IMR-90 (cell line): ENCODE measurements at regions not wholly inside any gene's neighbourhood (a gene's known extent, or its start where the extent isn't known, plus 50 kb on each side); places are given as distances from the start of the nearest gene placed in this dataset.

Experiments used
- ATAC-seq: fragments of 200-7000 bp; cut with Tn5 transposase; 2 replicates; pipeline ENCODE4 v1.9.1; 2020; ENCODE audit warnings: low read depth, mild to moderate bottlenecking, moderate library complexity
- BruUV-seq: library from RNA; stranded (reverse); fragments of 400-500 nt; replicated peaks from 2 replicates; lab custom pipeline; 2021; lab: Mats Ljungman, UMichigan
- CTCF ChIA-PET: fragments of 300-600 bp; formaldehyde crosslinking; extraction: SDS; loops from one replicate; lab custom pipeline; 2021; ENCODE audit warnings: antibody characterized with exemption; lab: Yijun Ruan, JAX
- POLR2A ChIA-PET: fragments of 300-600 bp; sonication (Branson Sonifier 250); formaldehyde crosslinking; loops from one replicate; lab custom pipeline; 2022; ENCODE audit warnings: antibody characterized with exemption; ENCODE audit not compliant: unreplicated experiment; lab: Charles Lee
- DNase-seq: peaks from one replicate; pipeline ENCODE4 v3.0.0; 2013
- H2AFZ ChIP-seq: replicated peaks from 2 replicates; pipeline ENCODE3; 2013; ENCODE audit warnings: low read length, mild to moderate bottlenecking; ENCODE audit not compliant: poor library complexity
- H2AK5ac ChIP-seq: 2 replicates; pipeline ENCODE4 v1.6.1; 2013; ENCODE audit warnings: low read depth, low read length, inconsistent platforms
- H2AK9ac ChIP-seq: replicated peaks from 2 replicates; pipeline ENCODE3; 2013; ENCODE audit warnings: mild to moderate bottlenecking, low read depth, low read length, moderate library complexity; ENCODE audit not compliant: poor library complexity
- H2BK120ac ChIP-seq: 2 replicates; pipeline ENCODE4 v1.6.1; 2013; ENCODE audit warnings: low read depth, low read length, inconsistent platforms
- H2BK15ac ChIP-seq: 3 replicates; pipeline ENCODE4 v1.6.1; 2013; ENCODE audit warnings: low read depth, low read length, inconsistent platforms
- H2BK20ac ChIP-seq: 2 replicates; pipeline ENCODE4 v1.6.1; 2013; ENCODE audit warnings: low read depth, mild to moderate bottlenecking, inconsistent platforms, low read length, moderate library complexity
- H2BK5ac ChIP-seq: 2 replicates; pipeline ENCODE4 v1.6.1; 2013; ENCODE audit warnings: mild to moderate bottlenecking, low read depth, low read length, inconsistent platforms; ENCODE audit not compliant: poor library complexity, severe bottlenecking
- H3K14ac ChIP-seq: replicated peaks from 2 replicates; pipeline ENCODE4 v1.6.1; 2013; ENCODE audit warnings: low read depth, low read length, inconsistent platforms
- H3K18ac ChIP-seq: 2 replicates; pipeline ENCODE4 v1.6.1; 2013; ENCODE audit warnings: low read depth, low read length, control low read depth
- H3K23ac ChIP-seq: 2 replicates; pipeline ENCODE4 v1.6.1; 2013; ENCODE audit warnings: low read depth, low read length, inconsistent platforms
- H3K27ac ChIP-seq: 2 replicates; pipeline ENCODE4 v1.5.1; 2013; ENCODE audit warnings: mild to moderate bottlenecking, control low read depth, low read length; ENCODE audit not compliant: insufficient read depth
- H3K27me3 ChIP-seq: 2 replicates; pipeline ENCODE4 v1.6.1; 2013; ENCODE audit warnings: low read length; ENCODE audit not compliant: control insufficient read depth, insufficient read depth
- H3K36me3 ChIP-seq: 2 replicates; pipeline ENCODE4 v1.6.1; 2013; ENCODE audit warnings: low read length, mixed read lengths; ENCODE audit not compliant: control insufficient read depth, insufficient read depth
- H3K4ac ChIP-seq: 2 replicates; pipeline ENCODE4 v1.6.1; 2013; ENCODE audit warnings: low read depth, low read length, inconsistent platforms
- H3K4me1 ChIP-seq: 2 replicates; pipeline ENCODE4 v1.6.1; 2013; ENCODE audit warnings: low read length, mixed read lengths; ENCODE audit not compliant: control insufficient read depth, insufficient read depth
- H3K4me2 ChIP-seq: 2 replicates; pipeline ENCODE4 v1.6.1; 2013; ENCODE audit warnings: low read depth, mild to moderate bottlenecking, control low read depth, low read length, moderate library complexity
- H3K4me3 ChIP-seq: 2 replicates; pipeline ENCODE4 v1.5.1; 2013; ENCODE audit warnings: low read depth, mild to moderate bottlenecking, control low read depth, low read length, moderate library complexity; ENCODE audit not compliant: insufficient read depth
- H3K56ac ChIP-seq: 2 replicates; pipeline ENCODE4 v1.6.1; 2013; ENCODE audit warnings: low read length, inconsistent platforms; ENCODE audit not compliant: insufficient read depth; ENCODE audit errors: extremely low read depth
- H3K79me1 ChIP-seq, 2 experiments: 2 replicates each; pipeline ENCODE4 v1.6.1; 2013; ENCODE audit warnings: low read length in 2 of 2, inconsistent platforms in 1 of 2, low read depth in 1 of 2
- H3K9ac ChIP-seq: 2 replicates; pipeline ENCODE4 v1.6.1; 2013; ENCODE audit warnings: low read depth, low read length, control low read depth
- H3K9me1 ChIP-seq: 2 replicates; pipeline ENCODE4 v1.6.1; 2013; ENCODE audit warnings: low read length, inconsistent platforms; ENCODE audit not compliant: insufficient read depth
- H3K9me3 ChIP-seq: 2 replicates; pipeline ENCODE4 v1.6.1; 2013; ENCODE audit warnings: low read length; ENCODE audit not compliant: control insufficient read depth, insufficient read depth
- H4K20me1 ChIP-seq: 2 replicates; pipeline ENCODE4 v1.6.1; 2013; ENCODE audit warnings: low read length, inconsistent platforms; ENCODE audit not compliant: insufficient read depth
- H4K5ac ChIP-seq: 2 replicates; pipeline ENCODE4 v1.6.1; 2013; ENCODE audit warnings: mild to moderate bottlenecking, low read depth, low read length, control low read depth
- H4K8ac ChIP-seq, 2 experiments: 2 replicates each; pipeline ENCODE4 v1.6.1; 2013; ENCODE audit warnings: low read depth in 2 of 2, low read length in 2 of 2, control low read depth in 1 of 2, inconsistent platforms in 1 of 2
- H4K91ac ChIP-seq: 2 replicates; pipeline ENCODE4 v1.6.1; 2013; ENCODE audit warnings: low read depth, low read length, inconsistent platforms; ENCODE audit not compliant: insufficient read depth
- CEBPB ChIP-seq: IDR thresholded peaks from 2 replicates; pipeline ENCODE4 v1.6.1; 2012; ENCODE audit warnings: low read depth, low read length, improper control_type of control experiment
- CHD1 ChIP-seq: IDR thresholded peaks from 2 replicates; pipeline ENCODE4 v1.6.1; 2012; ENCODE audit warnings: low read depth, low read length, improper control_type of control experiment
- CTCF ChIP-seq: conservative IDR thresholded peaks from 2 replicates; pipeline ENCODE4 v1.5.1; 2012; ENCODE audit warnings: mild to moderate bottlenecking, low read depth, low read length, improper control_type of control experiment
- ELK1 ChIP-seq: fragments of 150-350 bp; IDR thresholded peaks from 2 replicates; pipeline ENCODE4 v1.6.1; 2016; ENCODE audit warnings: low read depth, mild to moderate bottlenecking, low read length, moderate library complexity, borderline replicate concordance
- FOS ChIP-seq: fragments of 150-350 bp; IDR thresholded peaks from 2 replicates; pipeline ENCODE4 v1.6.1; 2016; ENCODE audit warnings: low read depth, low read length
- MAFK ChIP-seq: IDR thresholded peaks from 2 replicates; pipeline ENCODE4 v1.6.1; 2012; ENCODE audit warnings: low read depth, low read length, improper control_type of control experiment
- MAZ ChIP-seq: IDR thresholded peaks from 2 replicates; pipeline ENCODE4 v1.6.1; 2012; ENCODE audit warnings: low read depth, mild to moderate bottlenecking, low read length, improper control_type of control experiment, moderate library complexity, borderline replicate concordance
- MXI1 ChIP-seq: IDR thresholded peaks from 2 replicates; pipeline ENCODE4 v1.6.1; 2012; ENCODE audit warnings: low read depth, mild to moderate bottlenecking, low read length, moderate library complexity, borderline replicate concordance
- NFE2L2 ChIP-seq: fragments of 150-350 bp; IDR thresholded peaks from 2 replicates; pipeline ENCODE4 v1.6.1; 2016; ENCODE audit warnings: low read depth, mild to moderate bottlenecking, low read length
- POLR2A ChIP-seq: IDR thresholded peaks from 2 replicates; pipeline ENCODE4 v1.6.1; 2012; ENCODE audit warnings: mild to moderate bottlenecking, low read depth, low read length
- RAD21 ChIP-seq: IDR thresholded peaks from 2 replicates; pipeline ENCODE4 v1.6.1; 2012; ENCODE audit warnings: low read length, improper control_type of control experiment
- RCOR1 ChIP-seq: IDR thresholded peaks from 2 replicates; pipeline ENCODE4 v1.6.1; 2012; ENCODE audit warnings: mild to moderate bottlenecking, low read length, improper control_type of control experiment; ENCODE audit not compliant: insufficient replicate concordance
- RFX5 ChIP-seq: IDR thresholded peaks from 2 replicates; pipeline ENCODE4 v1.8.0; 2012; ENCODE audit warnings: low read depth, mild to moderate bottlenecking, low read length, moderate library complexity
- SMC3 ChIP-seq: fragments of 150-350 bp; IDR thresholded peaks from 2 replicates; pipeline ENCODE4 v1.6.1; 2016; ENCODE audit warnings: low read depth, mild to moderate bottlenecking, antibody characterized with exemption, low read length, moderate library complexity
- USF2 ChIP-seq: fragments of 150-350 bp; IDR thresholded peaks from 2 replicates; pipeline ENCODE4 v1.6.1; 2017; ENCODE audit warnings: mild to moderate bottlenecking, antibody characterized with exemption, low read length, low read depth
- WGBS, 2 experiments: methylation state at CpG; one replicate each; pipeline versions ENCODE4 v1.1.5 to v1.1.7; 2013; ENCODE audit warnings: missing lambda C conversion rate in 2 of 2; ENCODE audit not compliant: insufficient read length in 1 of 2; ENCODE audit errors: extremely low coverage in 2 of 2; 5-methylcytosine and 5-hydroxymethylcytosine counted together
- dilution Hi-C: fragments of 300-500 bp; cut with HindIII; formaldehyde crosslinking; loops from one replicate; pipeline ENCODE4 v1.14.3; 2018; ENCODE audit warnings: low sequenced_read_pairs; ENCODE audit not compliant: unreplicated experiment
- in situ Hi-C: fragments of 300-500 bp; cut with MboI; formaldehyde crosslinking; loops from 3 replicates; pipeline ENCODE4 v1.14.3; 2019; ENCODE audit warnings: low sequenced_read_pairs, inconsistent platforms, mixed read lengths
- intact Hi-C: fragments of 100-400 bp; cut with micrococcal nuclease; formaldehyde crosslinking; loops from 2 replicates; pipeline ENCODE4 v1.10.0; 2022

- no peak overlapping the region for H3K18ac ChIP-seq
- H2AFZ ChIP-seq = no peak overlapping the region
- in situ Hi-C loops = no loop called here
- no peak overlapping the region for H3K9ac ChIP-seq
- no peak overlapping the region for H2AK9ac ChIP-seq
- ChIA-PET CTCF (no interaction called here), POLR2A (no interaction called here)
- no peak overlapping the region for H2BK5ac ChIP-seq
- dilution Hi-C loops = no loop called here
- peaks cover 2% of the 10 kb centered on the region for H3K9me3 ChIP-seq
- H3K79me1 ChIP-seq = no peaks in the 10 kb centered on the region
- no peak overlapping the region for H2BK15ac ChIP-seq
- H3K14ac ChIP-seq = no peak overlapping the region
- no peak for ATAC-seq
- H2BK120ac ChIP-seq = no peak overlapping the region
- no peak overlapping the region for H3K4ac ChIP-seq
- TF ChIP-seq FOS (no peak), CHD1 (no peak), CTCF (no peak), CEBPB (no peak), NFE2L2 (no peak), MAFK (no peak), RCOR1 (no peak), POLR2A (no peak), USF2 (no peak), RAD21 (no peak), MXI1 (no peak), RFX5 (no peak), SMC3 (no peak), MAZ (no peak), ELK1 (no peak)
- H3K9me1 ChIP-seq = no peaks in the 10 kb centered on the region
- no peaks in the 10 kb centered on the region for H3K36me3 ChIP-seq
- H3K27me3 ChIP-seq = no peaks in the 10 kb centered on the region
- no peaks in the 10 kb centered on the region for H3K4me1 ChIP-seq
- no peak overlapping the region for H4K8ac ChIP-seq
- DNase-seq = no peak
- no peak overlapping the region for H3K27ac ChIP-seq
- no peak overlapping the region for H4K5ac ChIP-seq
- no TSS peak for BruUV-seq
- WGBS, 2 experiments = no CpG with 5 or more reads among the region's 3 CpGs
- no peak overlapping the region for H2AK5ac ChIP-seq
- no peak overlapping the region for H2BK20ac ChIP-seq
- H3K4me2 ChIP-seq = no peak overlapping the region
- H3K23ac ChIP-seq = no peak overlapping the region
- no peak overlapping the region for H3K56ac ChIP-seq
- no peak overlapping the region for H3K4me3 ChIP-seq
- no peaks in the 10 kb centered on the region for H4K20me1 ChIP-seq
- no peak overlapping the region for H4K91ac ChIP-seq
- intact Hi-C loops = no loop called here
Measured at GRCh38 chr2:4597400-4597799, 894.0 kb downstream of the DCDC2C start.
